Naive thymus-derived CD8-positive, alpha-beta T cell (primary cell): ENCODE measurements at regions not wholly inside any gene's neighbourhood (a gene's known extent, or its start where the extent isn't known, plus 50 kb on each side); places are given as distances from the start of the nearest gene placed in this dataset.

Experiments
- ATAC-seq, 2 donors: fragments of 150-1000 bp; cut with Tn5 transposase in 1 of 2; sonication (Bioruptor Pico), chemical (Tn5 transposase) in 1 of 2; 1 replicate in 1 of 2; 2 replicates in 1 of 2; pipeline ENCODE4 v1.10.0; 2021; ENCODE audit warnings: mild to moderate bottlenecking in 2 of 2, moderate library complexity in 2 of 2
- POLR2A ChIA-PET: fragments of 350-600 bp; sonication (Branson Sonifier 250); formaldehyde crosslinking; loops from one replicate; lab custom pipeline; 2021; ENCODE audit warnings: antibody characterized with exemption; lab: Charles Lee
- DNase-seq, 10 donors: peaks; one replicate each; pipeline versions ENCODE4 v3.0.0 to v3.0.0-alpha.2; 2020 to 2022
- H3K27ac Mint-ChIP-seq, 10 donors: one replicate each; pipeline ENCODE4 v1.8.0; 2020 to 2022; ENCODE audit warnings: mild to moderate bottlenecking in 10 of 10, mixed read lengths in 10 of 10, moderate library complexity in 4 of 10, inconsistent platforms in 1 of 10
- H3K27me3 Mint-ChIP-seq, 5 donors: one replicate each; pipeline ENCODE4 v1.8.0; 2021 to 2022; ENCODE audit warnings: mixed read lengths in 5 of 5
- H3K36me3 Mint-ChIP-seq, 3 donors: one replicate each; pipeline ENCODE4 v1.8.0; 2020 to 2022; ENCODE audit warnings: mixed read lengths in 3 of 3, mild to moderate bottlenecking in 2 of 3, inconsistent platforms in 1 of 3
- H3K4me1 Mint-ChIP-seq, 4 donors: one replicate each; pipeline ENCODE4 v1.8.0; 2021 to 2022; ENCODE audit warnings: mixed read lengths in 4 of 4
- H3K4me3 Mint-ChIP-seq, 10 donors: one replicate each; pipeline ENCODE4 v1.8.0; 2020 to 2022; ENCODE audit warnings: mild to moderate bottlenecking in 10 of 10, mixed read lengths in 10 of 10, moderate library complexity in 6 of 10, inconsistent platforms in 1 of 10
- H3K9me3 Mint-ChIP-seq, 9 donors: one replicate each; pipeline ENCODE4 v1.8.0; 2020 to 2022; ENCODE audit warnings: mixed read lengths in 9 of 9, mild to moderate bottlenecking in 3 of 9, inconsistent platforms in 1 of 9, moderate library complexity in 1 of 9

GRCh38 chr20:34163307-34163706 is 51.3 kb upstream of the EIF2S2 start:
- POLR2A ChIA-PET, result interaction anchor here (0.7 kb wide), 1 partner anchor 810 kb away, joined by 3 read pairs; no protein-coding TSS in a partner anchor
- H3K27ac Mint-ChIP-seq, result no peak overlapping the region
- DNase-seq (no peak), ATAC-seq (no peak)
- H3K4me1 Mint-ChIP-seq, result peaks cover 0 to under 1% (median 0%) of the 10 kb centered on the region in 4 donors
- H3K27me3 Mint-ChIP-seq, result peaks cover 0 to 5% (median 2%) of the 10 kb centered on the region in 5 donors
- no peak overlapping the region for H3K4me3 Mint-ChIP-seq
- H3K36me3 Mint-ChIP-seq, result no peaks in the 10 kb centered on the region
- no peaks in the 10 kb centered on the region for H3K9me3 Mint-ChIP-seq

- H3K9me3 Mint-ChIP-seq, result no peaks in the 10 kb centered on the region
- H3K4me3 Mint-ChIP-seq, result no peak overlapping the region
- H3K27me3 Mint-ChIP-seq, result peaks cover 0 to 5% (median 2%) of the 10 kb centered on the region in 5 donors
- no peaks in the 10 kb centered on the region for H3K4me1 Mint-ChIP-seq
- DNase-seq, result no peak
- POLR2A ChIA-PET, result no interaction called here
- no peaks in the 10 kb centered on the region for H3K36me3 Mint-ChIP-seq
- H3K27ac Mint-ChIP-seq, result peak overlapping the region in 1 of 10 donors; percentile 76
- ATAC-seq, result no peak
Measured at GRCh38 chr20:34164381-34164984, 52.4 kb upstream of the EIF2S2 start.

GRCh38 chr20:34165018-34165619 is 53.1 kb upstream of the EIF2S2 start:
- H3K4me3 Mint-ChIP-seq, result no peak overlapping the region
- ATAC-seq (no peak), DNase-seq (no peak)
- H3K9me3 Mint-ChIP-seq, result no peaks in the 10 kb centered on the region
- no peaks in the 10 kb centered on the region for H3K36me3 Mint-ChIP-seq
- no peaks in the 10 kb centered on the region for H3K4me1 Mint-ChIP-seq
- peaks cover 0 to 5% (median under 1%) of the 10 kb centered on the region in 5 donors for H3K27me3 Mint-ChIP-seq
- POLR2A ChIA-PET, result no interaction called here
- peak overlapping the region in 2 of 10 donors; percentile 76 to 77 for H3K27ac Mint-ChIP-seq

GRCh38 chr20:34171640-34172039 is 59.6 kb upstream of the EIF2S2 start:
- POLR2A ChIA-PET, result no interaction called here
- DNase-seq, result no peak
- Mint-ChIP-seq H3K9me3 (no peaks in the 10 kb centered on the region), H3K4me3 (no peak overlapping the region), H3K36me3 (no peaks in the 10 kb centered on the region), H3K4me1 (no peaks in the 10 kb centered on the region), H3K27ac (no peak overlapping the region), H3K27me3 (peaks cover 0 to 7% (median 2%) of the 10 kb centered on the region in 5 donors)
- ATAC-seq, result no peak

GRCh38 chr20:34172926-34173325 is 60.9 kb upstream of the EIF2S2 start:
- Mint-ChIP-seq H3K4me1 (no peaks in the 10 kb centered on the region), H3K4me3 (no peak overlapping the region), H3K27ac (no peak overlapping the region), H3K9me3 (no peaks in the 10 kb centered on the region), H3K27me3 (peaks cover 0 to 4% (median 2%) of the 10 kb centered on the region in 5 donors), H3K36me3 (no peaks in the 10 kb centered on the region)
- POLR2A ChIA-PET, result no interaction called here
- no peak for ATAC-seq
- DNase-seq, result no peak

GRCh38 chr20:34175079-34175478 is 63.0 kb upstream of the EIF2S2 start:
- no peak overlapping the region for H3K4me3 Mint-ChIP-seq
- no peaks in the 10 kb centered on the region for H3K4me1 Mint-ChIP-seq
- POLR2A ChIA-PET, result no interaction called here
- no peak overlapping the region for H3K27ac Mint-ChIP-seq
- peaks cover 0 to 4% (median 2%) of the 10 kb centered on the region in 5 donors for H3K27me3 Mint-ChIP-seq
- H3K9me3 Mint-ChIP-seq, result no peaks in the 10 kb centered on the region
- DNase-seq (no peak), ATAC-seq (no peak)
- no peaks in the 10 kb centered on the region for H3K36me3 Mint-ChIP-seq

- ATAC-seq, result no peak
- POLR2A ChIA-PET, result interaction anchor here (0.7 kb wide), 1 partner anchor 591 kb away, joined by 4 read pairs; no protein-coding TSS in a partner anchor
Measured at GRCh38 chr20:34175879-34176278, 63.8 kb upstream of the EIF2S2 start.

GRCh38 chr20:34177052-34177451 is 64.2 kb upstream of the ASIP start:
- DNase-seq, result no peak
- Mint-ChIP-seq H3K27ac (no peak overlapping the region), H3K36me3 (no peaks in the 10 kb centered on the region), H3K9me3 (no peaks in the 10 kb centered on the region), H3K4me3 (no peak overlapping the region), H3K4me1 (no peaks in the 10 kb centered on the region), H3K27me3 (no peaks in the 10 kb centered on the region)
- no peak for ATAC-seq
- POLR2A ChIA-PET, result no interaction called here

More at GRCh38 chr20:34175879-34176278, 63.8 kb upstream of the EIF2S2 start:
- no peak overlapping the region for H3K4me3 Mint-ChIP-seq
- no peaks in the 10 kb centered on the region for H3K4me1 Mint-ChIP-seq
- H3K27me3 Mint-ChIP-seq, result peaks cover 0 to 1% (median 0%) of the 10 kb centered on the region in 5 donors
- DNase-seq, result no peak
- no peak overlapping the region for H3K27ac Mint-ChIP-seq
- H3K9me3 Mint-ChIP-seq, result no peaks in the 10 kb centered on the region
- H3K36me3 Mint-ChIP-seq, result no peaks in the 10 kb centered on the region

GRCh38 chr20:34179637-34180360 is 61.4 kb upstream of the ASIP start:
- H3K9me3 Mint-ChIP-seq, result no peaks in the 10 kb centered on the region
- no peaks in the 10 kb centered on the region for H3K36me3 Mint-ChIP-seq
- H3K27ac Mint-ChIP-seq, result peak overlapping the region in 1 of 10 donors; percentile 7
- no peak for DNase-seq
- peaks cover 0 to 11% (median 9%) of the 10 kb centered on the region in 5 donors for H3K27me3 Mint-ChIP-seq
- POLR2A ChIA-PET, result no interaction called here
- H3K4me1 Mint-ChIP-seq, result no peaks in the 10 kb centered on the region
- no peak for ATAC-seq
- H3K4me3 Mint-ChIP-seq, result no peak overlapping the region

- Mint-ChIP-seq H3K27ac (no peak overlapping the region), H3K4me3 (no peak overlapping the region), H3K36me3 (no peaks in the 10 kb centered on the region), H3K9me3 (no peaks in the 10 kb centered on the region), H3K27me3 (peaks cover 2 to 14% (median 9%) of the 10 kb centered on the region in 5 donors), H3K4me1 (no peaks in the 10 kb centered on the region)
- ATAC-seq, result no peak
- DNase-seq, result no peak
- POLR2A ChIA-PET, result no interaction called here
Measured at GRCh38 chr20:34180460-34181120, 60.6 kb upstream of the ASIP start.

GRCh38 chr20:34181484-34181883 is 59.7 kb upstream of the ASIP start:
- Mint-ChIP-seq H3K4me3 (no peak overlapping the region), H3K4me1 (no peaks in the 10 kb centered on the region), H3K27me3 (peaks cover 2 to 14% (median 9%) of the 10 kb centered on the region in 5 donors), H3K27ac (peak overlapping the region in 1 of 10 donors; percentile 45), H3K36me3 (no peaks in the 10 kb centered on the region), H3K9me3 (no peaks in the 10 kb centered on the region)
- no peak for ATAC-seq
- DNase-seq, result no peak
- POLR2A ChIA-PET, result no interaction called here

- ATAC-seq, result no peak
- H3K9me3 Mint-ChIP-seq, result no peaks in the 10 kb centered on the region
- no peak overlapping the region for H3K27ac Mint-ChIP-seq
- no peak for DNase-seq
- H3K4me1 Mint-ChIP-seq, result no peaks in the 10 kb centered on the region
- H3K36me3 Mint-ChIP-seq, result no peaks in the 10 kb centered on the region
- no peak overlapping the region for H3K4me3 Mint-ChIP-seq
- POLR2A ChIA-PET, result no interaction called here
- peaks cover 5 to 26% (median 11%) of the 10 kb centered on the region in 5 donors for H3K27me3 Mint-ChIP-seq
Measured at GRCh38 chr20:34185766-34186620, 55.2 kb upstream of the ASIP start.
